ENCODE measurements at regions not wholly inside any gene's neighbourhood (a gene's known extent, or its start where the extent isn't known, plus 50 kb on each side); places are given as distances from the start of the nearest gene placed in this dataset.

- TF ChIP-seq EZH2 (IDR thresholded peaks at IDR 0.05; ENCODE audit: low read length, unreplicated experiment) (no peak), CTCF (conservative IDR thresholded peaks at IDR 0.05; ENCODE audit: low read depth, low read length) (no peak)
These were observed 499.3 kb upstream of the TENM4 start for GRCh38 chr11:79940165-79940564.

Data from PC-3 (cell line).